Liver (tissue), 8 donors: ENCODE measurements at regions not wholly inside any gene's neighbourhood (a gene's known extent, or its start where the extent isn't known, plus 50 kb on each side); places are given as distances from the start of the nearest gene placed in this dataset.

Experiments
- DNase-seq: peaks from one replicate; pipeline ENCODE4 v3.0.0-alpha.2; 2017; ENCODE audit warnings: low spot score
- H3K27ac ChIP-seq, 2 donors: one replicate each; pipeline ENCODE4 v1.7.0; 2013; ENCODE audit warnings: inconsistent platforms in 2 of 2, low read length in 2 of 2, control low read depth in 1 of 2, low read depth in 1 of 2, mild to moderate bottlenecking in 1 of 2
- H3K27me3 ChIP-seq, 4 donors: one replicate each; pipeline versions ENCODE4 v1.6.1 to v1.7.0; 2013; ENCODE audit warnings: low read length in 3 of 4, inconsistent platforms in 1 of 4, mild to moderate bottlenecking in 1 of 4, moderate library complexity in 1 of 4; ENCODE audit not compliant: control insufficient read depth in 4 of 4, insufficient read depth in 4 of 4
- H3K36me3 ChIP-seq, 4 donors: one replicate each; pipeline versions ENCODE4 v1.6.1 to v1.7.0; 2013; ENCODE audit warnings: low read length in 3 of 4, mild to moderate bottlenecking in 3 of 4, low read depth in 1 of 4, moderate library complexity in 1 of 4; ENCODE audit not compliant: control insufficient read depth in 4 of 4, insufficient read depth in 3 of 4
- H3K4me1 ChIP-seq, 4 donors: one replicate each; pipeline versions ENCODE4 v1.6.1 to v1.7.0; 2013; ENCODE audit warnings: low read length in 3 of 4, mild to moderate bottlenecking in 3 of 4, moderate library complexity in 1 of 4; ENCODE audit not compliant: control insufficient read depth in 4 of 4, insufficient read depth in 4 of 4
- H3K4me3 ChIP-seq, 3 donors: one replicate each; pipeline versions ENCODE4 v1.6.1 to v1.7.0; 2013; ENCODE audit warnings: low read length in 3 of 3, control low read depth in 1 of 3, low read depth in 1 of 3, mild to moderate bottlenecking in 1 of 3
- H3K9ac ChIP-seq, 2 donors: one replicate each; pipeline ENCODE4 v1.7.0; 2013; ENCODE audit warnings: low read length in 2 of 2, mild to moderate bottlenecking in 2 of 2, moderate library complexity in 2 of 2, control low read depth in 1 of 2, low read depth in 1 of 2
- H3K9me3 ChIP-seq, 4 donors: one replicate each; pipeline versions ENCODE4 v1.6.1 to v1.7.0; 2013; ENCODE audit warnings: low read length in 3 of 4; ENCODE audit not compliant: control insufficient read depth in 4 of 4
- ATF3 ChIP-seq: IDR thresholded peaks from 2 replicates; pipeline ENCODE4 v1.6.1; 2016; ENCODE audit warnings: antibody characterized with exemption
- CTCF ChIP-seq: fragments of 150-350 bp; IDR thresholded peaks from 2 replicates; pipeline ENCODE4 v1.5.1; 2017; ENCODE audit warnings: improper control_type of control experiment, low read depth, low read length; ENCODE audit not compliant: missing input control
- EGR1 ChIP-seq, 2 donors: IDR thresholded peaks; 2 replicates each; pipeline ENCODE4 v1.6.1; 2016 to 2018; ENCODE audit warnings: antibody characterized with exemption in 2 of 2, low read depth in 2 of 2
- FOXA1 ChIP-seq: IDR thresholded peaks from 2 replicates; pipeline ENCODE4 v1.6.1; 2016; ENCODE audit warnings: antibody characterized with exemption
- FOXA2 ChIP-seq: IDR thresholded peaks from 2 replicates; pipeline ENCODE4 v1.6.1; 2016; ENCODE audit warnings: antibody characterized with exemption
- GABPA ChIP-seq, 2 donors: IDR thresholded peaks in 1 of 2; conservative IDR thresholded peaks in 1 of 2; 2 replicates each; pipeline ENCODE4 v1.6.1; 2016; ENCODE audit warnings: antibody characterized with exemption in 2 of 2, mild to moderate bottlenecking in 1 of 2, moderate library complexity in 1 of 2
- HNF4A ChIP-seq, 2 donors: conservative IDR thresholded peaks; 2 replicates each; pipeline ENCODE4 v1.6.1; 2016; ENCODE audit warnings: antibody characterized with exemption in 2 of 2, mild to moderate bottlenecking in 2 of 2
- HNF4G ChIP-seq: IDR thresholded peaks from 2 replicates; pipeline ENCODE4 v1.6.1; 2016; ENCODE audit warnings: antibody characterized with exemption
- JUND ChIP-seq, 2 donors: IDR thresholded peaks; 2 replicates each; pipeline ENCODE4 v1.6.1; 2016; ENCODE audit warnings: antibody characterized with exemption in 2 of 2
- MAX ChIP-seq: IDR thresholded peaks from 2 replicates; pipeline ENCODE4 v1.6.1; 2016; ENCODE audit warnings: antibody characterized with exemption
- NR2F2 ChIP-seq: IDR thresholded peaks from 2 replicates; pipeline ENCODE4 v1.6.1; 2016; ENCODE audit warnings: antibody characterized with exemption
- RAD21 ChIP-seq, 2 donors: IDR thresholded peaks; 2 replicates each; pipeline ENCODE4 v1.6.1; 2016; ENCODE audit warnings: antibody characterized with exemption in 2 of 2, mild to moderate bottlenecking in 2 of 2
- REST ChIP-seq: IDR thresholded peaks from 2 replicates; pipeline ENCODE4 v1.6.1; 2016; ENCODE audit warnings: antibody characterized with exemption, mild to moderate bottlenecking
- TAF1 ChIP-seq: conservative IDR thresholded peaks from 2 replicates; pipeline ENCODE4 v1.6.1; 2016; ENCODE audit warnings: antibody characterized with exemption, mild to moderate bottlenecking
- YY1 ChIP-seq: IDR thresholded peaks from 2 replicates; pipeline ENCODE4 v1.6.1; 2016; ENCODE audit warnings: antibody characterized with exemption, mild to moderate bottlenecking
- ZBTB33 ChIP-seq: IDR thresholded peaks from 2 replicates; pipeline ENCODE4 v1.6.1; 2016; ENCODE audit warnings: antibody characterized with exemption
- WGBS: extraction: QIAGEN DNeasy Blood & Tissue Kit; methylation state at CpG from one replicate; pipeline ENCODE4 v1.1.7; 2013; 5-methylcytosine and 5-hydroxymethylcytosine counted together
- donor health status: healthy.
- donor health status: healthy.
- donor health status: healthy.
- donor health status: healthy.
- donor health status: healthy.

GRCh38 chr9:113657765-113658544 lies 194.4 kb downstream of the RGS3 start:
- Histone ChIP-seq H3K4me3 (no peak overlapping the region), H3K27me3 (no peaks in the 10 kb centered on the region), H3K9ac (no peak overlapping the region), H3K4me1 (peaks cover 1 to 32% (median 11%) of the 10 kb centered on the region in 4 donors), H3K36me3 (no peaks in the 10 kb centered on the region), H3K27ac (no peak overlapping the region), H3K9me3 (no peaks in the 10 kb centered on the region)
- no peak for TF ChIP-seq GABPA (IDR thresholded peaks at IDR 0.05 in 1 of 2, conservative IDR thresholded peaks at IDR 0.05 in 1 of 2)
- TF ChIP-seq TAF1: no peak
- TF ChIP-seq ZBTB33: no peak
- no peak for TF ChIP-seq REST
- peak; percentile 97 for TF ChIP-seq CTCF
- TF ChIP-seq ATF3: no peak
- no peak for TF ChIP-seq HNF4G
- peak; percentile 98 to 100 for TF ChIP-seq RAD21 (IDR thresholded peaks at IDR 0.05)
- no peak for TF ChIP-seq YY1
- 31% methylated on average over 14 of the region's 14 CpGs for WGBS
- DNase-seq: peak; percentile 88

GRCh38 chr9:113658545-113658895 lies 195.0 kb downstream of the RGS3 start:
- WGBS: 63% methylated on average over 3 of the region's 3 CpGs
- Histone ChIP-seq H3K27ac (no peak overlapping the region), H3K9me3 (no peaks in the 10 kb centered on the region), H3K36me3 (no peaks in the 10 kb centered on the region), H3K4me3 (no peak overlapping the region), H3K4me1 (peaks cover 1 to 27% (median 8%) of the 10 kb centered on the region in 4 donors), H3K9ac (no peak overlapping the region), H3K27me3 (no peaks in the 10 kb centered on the region)
- DNase-seq: no peak
- TF ChIP-seq HNF4G (no peak), YY1 (no peak), FOXA2 (no peak), FOXA1 (no peak), RAD21 (IDR thresholded peaks at IDR 0.05) (no peak), REST (no peak), CTCF (no peak), JUND (IDR thresholded peaks at IDR 0.05) (no peak), MAX (no peak), GABPA (IDR thresholded peaks at IDR 0.05 in 1 of 2, conservative IDR thresholded peaks at IDR 0.05 in 1 of 2) (no peak), EGR1 (IDR thresholded peaks at IDR 0.05; ENCODE audit: low read depth in 2 of 2) (no peak), ATF3 (no peak), HNF4A (conservative IDR thresholded peaks at IDR 0.05) (no peak), NR2F2 (no peak)
